Glutamatergic neuron (in vitro differentiated cells): ENCODE measurements at regions not wholly inside any gene's neighbourhood (a gene's known extent, or its start where the extent isn't known, plus 50 kb on each side); places are given as distances from the start of the nearest gene placed in this dataset.
"Not testable (repeated sequence)": the region's sequence is repeated elsewhere in the genome, so short reads cannot be mapped to it uniquely, and the experiment has no call there.

Experiments
- DNase-seq: peaks from one replicate; pipeline ENCODE4 v3.0.0; 2022
- H3K27ac Mint-ChIP-seq: one replicate; pipeline ENCODE4 v1.8.0; 2020; ENCODE audit warnings: mild to moderate bottlenecking, mixed read lengths, inconsistent platforms; ENCODE audit not compliant: unreplicated experiment
- H3K27me3 Mint-ChIP-seq: one replicate; pipeline ENCODE4 v1.8.0; 2020; ENCODE audit warnings: mild to moderate bottlenecking, moderate library complexity, mixed read lengths, inconsistent platforms; ENCODE audit not compliant: unreplicated experiment
- H3K36me3 Mint-ChIP-seq: one replicate; pipeline ENCODE4 v1.8.0; 2020; ENCODE audit warnings: mild to moderate bottlenecking, mixed read lengths, inconsistent platforms; ENCODE audit not compliant: unreplicated experiment
- H3K4me1 Mint-ChIP-seq: one replicate; pipeline ENCODE4 v1.8.0; 2020; ENCODE audit warnings: mild to moderate bottlenecking, low read depth, mixed read lengths, inconsistent platforms; ENCODE audit not compliant: unreplicated experiment
- H3K4me3 Mint-ChIP-seq: one replicate; pipeline ENCODE4 v1.8.0; 2020; ENCODE audit warnings: mild to moderate bottlenecking, mixed read lengths, inconsistent platforms; ENCODE audit not compliant: unreplicated experiment
- H3K9me3 Mint-ChIP-seq: one replicate; pipeline ENCODE4 v1.8.0; 2020; ENCODE audit warnings: mild to moderate bottlenecking, moderate library complexity, mixed read lengths, inconsistent platforms; ENCODE audit not compliant: unreplicated experiment
- CTCF ChIP-seq: fragments of 200-600 bp; sonication (generic); IDR thresholded peaks from one replicate; pipeline ENCODE4 v1.5.0; 2021; ENCODE audit not compliant: partially characterized antibody, unreplicated experiment

DNA sequence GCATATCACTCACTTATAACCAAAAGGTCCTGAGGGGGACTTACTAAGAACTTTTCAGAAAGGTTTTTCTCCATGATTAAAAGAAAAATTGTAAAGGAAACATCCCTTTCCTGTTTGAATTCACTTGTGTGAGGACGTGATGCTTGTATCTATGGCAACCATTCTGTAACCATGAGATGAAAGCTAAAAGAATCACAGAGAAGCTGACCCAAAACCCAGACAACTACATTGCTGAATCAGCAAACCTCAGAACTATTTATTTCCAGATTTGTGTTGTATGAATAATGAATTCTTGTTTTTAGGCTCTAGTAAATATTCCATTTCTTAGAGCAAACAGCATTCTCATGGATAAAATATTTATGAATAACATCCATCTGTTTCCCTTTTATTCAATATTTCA lies 91.2 kb downstream of the RCHY1 start:
- peaks cover 2% of the 10 kb centered on the region for H3K9me3 Mint-ChIP-seq
- H3K36me3 Mint-ChIP-seq, result peaks cover 5% of the 10 kb centered on the region
- no peak for TF ChIP-seq CTCF
- no peak for DNase-seq
- H3K27me3 Mint-ChIP-seq, result no peaks in the 10 kb centered on the region
- no peaks in the 10 kb centered on the region for H3K4me1 Mint-ChIP-seq
- no peak overlapping the region for H3K4me3 Mint-ChIP-seq
- H3K27ac Mint-ChIP-seq, result no peak overlapping the region

GRCh38 chr4:75412746-75413145 lies 101.5 kb downstream of the RCHY1 start:
- DNase-seq, result no peak
- Mint-ChIP-seq H3K9me3 (no peaks in the 10 kb centered on the region), H3K4me1 (no peaks in the 10 kb centered on the region), H3K27me3 (peaks cover 3% of the 10 kb centered on the region), H3K27ac (no peak overlapping the region), H3K36me3 (no peaks in the 10 kb centered on the region), H3K4me3 (no peak overlapping the region)
- TF ChIP-seq CTCF, result no peak

DNA sequence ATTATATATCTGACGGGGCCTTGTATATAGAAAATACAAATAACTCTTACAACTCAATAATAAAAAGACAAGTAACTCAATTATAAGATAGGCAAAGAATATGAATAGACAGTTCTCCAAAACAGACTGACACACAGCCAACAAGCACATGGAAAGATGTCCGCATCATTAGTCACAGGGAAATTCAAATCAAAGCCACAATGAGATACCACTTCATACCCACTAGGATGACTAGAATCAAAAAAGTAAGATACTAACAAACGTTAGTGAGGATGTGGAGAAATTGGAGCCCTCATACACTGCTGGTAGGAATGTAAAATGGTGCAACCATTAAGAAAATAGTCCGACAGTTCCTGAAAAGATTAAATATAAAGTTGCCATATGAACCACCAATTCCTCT lies 115.7 kb downstream of the RCHY1 start:
- TF ChIP-seq CTCF, result no peak
- no peaks in the 10 kb centered on the region for H3K27me3 Mint-ChIP-seq
- no peak for DNase-seq
- H3K36me3 Mint-ChIP-seq, result no peaks in the 10 kb centered on the region
- H3K4me3 Mint-ChIP-seq, result no peak overlapping the region
- no peak overlapping the region for H3K27ac Mint-ChIP-seq
- H3K9me3 Mint-ChIP-seq, result peaks cover 2% of the 10 kb centered on the region
- H3K4me1 Mint-ChIP-seq, result peaks cover 3% of the 10 kb centered on the region

- no peak for TF ChIP-seq CTCF
- Mint-ChIP-seq H3K4me3 (no peak overlapping the region), H3K4me1 (peaks cover 2% of the 10 kb centered on the region), H3K36me3 (no peaks in the 10 kb centered on the region), H3K27ac (no peak overlapping the region), H3K27me3 (no peaks in the 10 kb centered on the region), H3K9me3 (peaks cover 1% of the 10 kb centered on the region)
- no peak for DNase-seq
Observed at GRCh38 chr4:75391489-75392166, 122.6 kb downstream of the RCHY1 start.

DNA sequence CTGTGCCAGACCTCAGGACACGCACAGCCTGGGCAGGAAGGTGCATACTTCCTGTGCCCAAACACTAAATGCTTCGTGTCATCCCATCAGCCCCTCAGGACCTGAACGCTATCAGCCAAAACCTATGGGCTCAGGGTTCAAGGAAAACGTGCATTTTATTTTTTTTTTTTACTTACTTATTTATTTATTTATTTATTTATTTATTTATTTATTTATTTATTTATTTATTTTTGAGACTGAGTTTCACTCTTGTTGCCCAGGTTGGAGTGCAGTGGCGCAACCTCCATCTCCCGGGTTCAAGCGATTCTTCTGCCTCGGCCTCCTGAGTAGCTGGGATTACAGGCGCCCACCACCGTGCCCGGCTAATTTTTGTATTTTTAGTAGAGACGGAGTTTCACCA lies 127.8 kb downstream of the RCHY1 start:
- H3K9me3 Mint-ChIP-seq, H3K27ac Mint-ChIP-seq, H3K27me3 Mint-ChIP-seq, DNase-seq, H3K36me3 Mint-ChIP-seq, H3K4me1 Mint-ChIP-seq, H3K4me3 Mint-ChIP-seq: not testable (repeated sequence)
